Esophagus (tissue), 2 donors: ENCODE measurements at regions not wholly inside any gene's neighbourhood (a gene's known extent, or its start where the extent isn't known, plus 50 kb on each side); places are given as distances from the start of the nearest gene placed in this dataset.

Source experiments
- H3K27ac ChIP-seq, 2 donors: one replicate each; pipeline ENCODE4 v1.5.1; 2013; ENCODE audit warnings: low read depth in 2 of 2, mild to moderate bottlenecking in 2 of 2, inconsistent platforms in 1 of 2, low read length in 1 of 2, moderate library complexity in 1 of 2
- H3K27me3 ChIP-seq, 2 donors: one replicate each; pipeline ENCODE4 v1.6.1; 2013; ENCODE audit warnings: low read length in 2 of 2, control low read depth in 1 of 2, mild to moderate bottlenecking in 1 of 2; ENCODE audit not compliant: insufficient read depth in 2 of 2, control insufficient read depth in 1 of 2
- H3K36me3 ChIP-seq, 2 donors: one replicate each; pipeline ENCODE4 v1.6.1; 2013; ENCODE audit warnings: low read length in 1 of 2; ENCODE audit not compliant: control insufficient read depth in 2 of 2, insufficient read depth in 2 of 2
- H3K4me1 ChIP-seq, 2 donors: one replicate each; pipeline ENCODE4 v1.6.1; 2013; ENCODE audit warnings: low read length in 1 of 2; ENCODE audit not compliant: control insufficient read depth in 2 of 2, insufficient read depth in 2 of 2
- H3K4me3 ChIP-seq, 2 donors: one replicate each; pipeline ENCODE4 v1.5.1; 2013; ENCODE audit warnings: low read length in 2 of 2, mild to moderate bottlenecking in 2 of 2, low read depth in 1 of 2, moderate library complexity in 1 of 2
- H3K9me3 ChIP-seq, 2 donors: one replicate each; pipeline ENCODE4 v1.6.1; 2013; ENCODE audit warnings: mild to moderate bottlenecking in 2 of 2, low read depth in 1 of 2, low read length in 1 of 2, moderate library complexity in 1 of 2; ENCODE audit not compliant: control insufficient read depth in 2 of 2, insufficient read depth in 1 of 2
- WGBS, 2 donors: extraction: QIAGEN DNeasy Blood & Tissue Kit; methylation state at CpG; one replicate each; pipeline ENCODE4 v1.1.7; 2013; 5-methylcytosine and 5-hydroxymethylcytosine counted together
- donor health status: healthy with polysubstance abuse.
- donor health status: Bipolar disorder and iron deficiency.

GRCh38 chr5:89080467-89081116 is 197.6 kb upstream of the MEF2C start:
- Histone ChIP-seq H3K4me3 (no peak overlapping the region), H3K27ac (no peak overlapping the region), H3K9me3 (no peaks in the 10 kb centered on the region), H3K27me3 (no peaks in the 10 kb centered on the region), H3K4me1 (no peaks in the 10 kb centered on the region), H3K36me3 (no peaks in the 10 kb centered on the region)
- 84 to 91% methylated on average over 5 of the region's 5 CpGs for WGBS, 2 donors

GRCh38 chr5:89072842-89073672 is 190.1 kb upstream of the MEF2C start:
- H3K4me1 ChIP-seq, result no peaks in the 10 kb centered on the region
- H3K4me3 ChIP-seq, result no peak overlapping the region
- no peaks in the 10 kb centered on the region for H3K9me3 ChIP-seq
- H3K27ac ChIP-seq, result no peak overlapping the region
- no peaks in the 10 kb centered on the region for H3K27me3 ChIP-seq
- 58 to 61% methylated on average over 11 of the region's 11 CpGs for WGBS, 2 donors
- H3K36me3 ChIP-seq, result no peaks in the 10 kb centered on the region

GRCh38 chr5:89071941-89072331 is 189.0 kb upstream of the MEF2C start:
- no peak overlapping the region for H3K27ac ChIP-seq
- 88 to 92% methylated on average over 1 of the region's 1 CpG for WGBS, 2 donors

GRCh38 chr5:89071101-89071940 is 188.3 kb upstream of the MEF2C start:
- H3K36me3 ChIP-seq, result no peaks in the 10 kb centered on the region
- 55 to 66% methylated on average over 4 of the region's 4 CpGs for WGBS, 2 donors
- H3K27ac ChIP-seq, result no peak overlapping the region
- H3K4me1 ChIP-seq, result no peaks in the 10 kb centered on the region
- no peaks in the 10 kb centered on the region for H3K9me3 ChIP-seq
- no peaks in the 10 kb centered on the region for H3K27me3 ChIP-seq
- H3K4me3 ChIP-seq, result no peak overlapping the region

More at GRCh38 chr5:89071941-89072331, 189.0 kb upstream of the MEF2C start:
- Histone ChIP-seq H3K27me3 (no peaks in the 10 kb centered on the region), H3K36me3 (no peaks in the 10 kb centered on the region), H3K9me3 (no peaks in the 10 kb centered on the region), H3K4me3 (no peak overlapping the region), H3K4me1 (no peaks in the 10 kb centered on the region)

- WGBS, 2 donors, result 70 to 76% methylated on average over 2 of the region's 2 CpGs
- no peaks in the 10 kb centered on the region for H3K9me3 ChIP-seq
- H3K27ac ChIP-seq, result no peak overlapping the region
- H3K27me3 ChIP-seq, result no peaks in the 10 kb centered on the region
- H3K36me3 ChIP-seq, result no peaks in the 10 kb centered on the region
- H3K4me3 ChIP-seq, result no peak overlapping the region
- H3K4me1 ChIP-seq, result no peaks in the 10 kb centered on the region
Observed at GRCh38 chr5:89069591-89069990, 186.6 kb upstream of the MEF2C start.

- H3K27me3 ChIP-seq, result no peaks in the 10 kb centered on the region
- H3K4me1 ChIP-seq, result no peaks in the 10 kb centered on the region
- H3K36me3 ChIP-seq, result no peaks in the 10 kb centered on the region
- no peaks in the 10 kb centered on the region for H3K9me3 ChIP-seq
- no peak overlapping the region for H3K4me3 ChIP-seq
- WGBS, 2 donors, result 90 to 93% methylated on average over 3 of the region's 3 CpGs
- H3K27ac ChIP-seq, result no peak overlapping the region
Observed at GRCh38 chr5:89067362-89067761, 184.4 kb upstream of the MEF2C start.

GRCh38 chr5:89065919-89066318 is 182.9 kb upstream of the MEF2C start:
- H3K4me1 ChIP-seq, result no peaks in the 10 kb centered on the region

GRCh38 chr5:89064736-89065135 is 181.8 kb upstream of the MEF2C start:
- H3K27me3 ChIP-seq, result no peaks in the 10 kb centered on the region
- no peak overlapping the region for H3K27ac ChIP-seq
- H3K36me3 ChIP-seq, result no peaks in the 10 kb centered on the region
- no peak overlapping the region for H3K4me3 ChIP-seq
- no peaks in the 10 kb centered on the region for H3K4me1 ChIP-seq
- H3K9me3 ChIP-seq, result no peaks in the 10 kb centered on the region
- 47 to 50% methylated on average over 4 of the region's 4 CpGs for WGBS, 2 donors

More at GRCh38 chr5:89065919-89066318, 182.9 kb upstream of the MEF2C start:
- Histone ChIP-seq H3K4me3 (no peak overlapping the region), H3K36me3 (no peaks in the 10 kb centered on the region), H3K27me3 (no peaks in the 10 kb centered on the region), H3K27ac (no peak overlapping the region), H3K9me3 (no peaks in the 10 kb centered on the region)
- 77 to 78% methylated on average over 3 of the region's 3 CpGs for WGBS, 2 donors

GRCh38 chr5:89064054-89064453 is 181.1 kb upstream of the MEF2C start:
- 65 to 67% methylated on average over 1 of the region's 1 CpG for WGBS, 2 donors
- no peak overlapping the region for H3K4me3 ChIP-seq
- H3K27ac ChIP-seq, result no peak overlapping the region
- no peaks in the 10 kb centered on the region for H3K9me3 ChIP-seq
- H3K36me3 ChIP-seq, result no peaks in the 10 kb centered on the region
- no peaks in the 10 kb centered on the region for H3K4me1 ChIP-seq
- H3K27me3 ChIP-seq, result no peaks in the 10 kb centered on the region
